GM18909 (cell line): ENCODE measurements at regions not wholly inside any gene's neighbourhood (a gene's known extent, or its start where the extent isn't known, plus 50 kb on each side); places are given as distances from the start of the nearest gene placed in this dataset.

Experiments
- ATAC-seq: cut with Tn5 transposase; IDR thresholded peaks from one replicate; pipeline ENCODE4 v1.9.1; 2021; ENCODE audit warnings: mild to moderate bottlenecking; ENCODE audit not compliant: unreplicated experiment, poor library complexity

- ATAC-seq = no peak
These were observed 145.6 kb upstream of the THBS1 start for GRCh38 chr15:39435244-39435643.

- ATAC-seq = no peak
These were observed 142.6 kb upstream of the THBS1 start for GRCh38 chr15:39438260-39438659.

- ATAC-seq = no peak
These were observed 141.9 kb upstream of the THBS1 start for GRCh38 chr15:39438799-39439592.

GRCh38 chr15:39442898-39443297, 138.0 kb upstream of the THBS1 start:
- no peak for ATAC-seq

GRCh38 chr15:39443659-39444219, 137.1 kb upstream of the THBS1 start:
- no peak for ATAC-seq

- no peak for ATAC-seq
These were observed 136.0 kb upstream of the THBS1 start for GRCh38 chr15:39444735-39445470.

- ATAC-seq = no peak
These were observed 134.9 kb upstream of the THBS1 start for GRCh38 chr15:39445931-39446330.

- no peak for ATAC-seq
These were observed 133.5 kb upstream of the THBS1 start for GRCh38 chr15:39447346-39447745.

GRCh38 chr15:39447881-39448280, 133.0 kb upstream of the THBS1 start:
- ATAC-seq = no peak

GRCh38 chr15:39448409-39448808, 132.5 kb upstream of the THBS1 start:
- ATAC-seq = no peak

- ATAC-seq = no peak
These were observed 129.7 kb upstream of the THBS1 start for GRCh38 chr15:39451121-39451688.

- ATAC-seq = no peak
These were observed 129.0 kb upstream of the THBS1 start for GRCh38 chr15:39451871-39452270.

- peak; percentile 83 for ATAC-seq
These were observed 127.3 kb upstream of the THBS1 start for GRCh38 chr15:39453620-39454019.

- no peak for ATAC-seq
These were observed 126.5 kb upstream of the THBS1 start for GRCh38 chr15:39454189-39454986.

- ATAC-seq = no peak
These were observed 125.3 kb upstream of the THBS1 start for GRCh38 chr15:39455471-39455991.

- ATAC-seq = no peak
These were observed 124.7 kb upstream of the THBS1 start for GRCh38 chr15:39456159-39456558.

GRCh38 chr15:39456582-39457330, 124.1 kb upstream of the THBS1 start:
- ATAC-seq = no peak

GRCh38 chr15:39458131-39458530, 122.7 kb upstream of the THBS1 start:
- no peak for ATAC-seq

GRCh38 chr15:39459548-39459947, 121.3 kb upstream of the THBS1 start:
- ATAC-seq = no peak
